Gastroesophageal sphincter (tissue), 4 donors: ENCODE measurements at regions not wholly inside any gene's neighbourhood (a gene's known extent, or its start where the extent isn't known, plus 50 kb on each side); places are given as distances from the start of the nearest gene placed in this dataset.

Experiments used
- ATAC-seq: fragments of 150-250 bp; one replicate; pipeline ENCODE4 v1.9.1; 2016; ENCODE audit warnings: mild to moderate bottlenecking, moderate library complexity
- H3K27ac ChIP-seq, 4 donors: fragments of 200-600 bp; sonication (generic) in 3 of 4; 1 replicate in 3 of 4; 2 replicates in 1 of 4; pipeline ENCODE4 v1.5.1; 2016 to 2019
- H3K27me3 ChIP-seq: fragments of 200-600 bp; sonication (generic); one replicate; pipeline ENCODE4 v1.5.1; 2019
- H3K36me3 ChIP-seq, 2 donors: fragments of 200-600 bp; sonication (generic); one replicate each; pipeline ENCODE4 v1.5.1; 2019; ENCODE audit warnings: control low read depth in 1 of 2
- H3K4me1 ChIP-seq, 3 donors: fragments of 200-600 bp; sonication (generic); 1 replicate in 2 of 3; 2 replicates in 1 of 3; pipeline ENCODE4 v1.5.1; 2016 to 2019; ENCODE audit warnings: control low read depth in 2 of 3
- H3K4me3 ChIP-seq, 2 donors: fragments of 200-600 bp; sonication (generic); one replicate each; pipeline ENCODE4 v1.5.1; 2019; ENCODE audit warnings: mild to moderate bottlenecking in 1 of 2, moderate library complexity in 1 of 2
- H3K9me3 ChIP-seq, 3 donors: fragments of 200-600 bp; sonication (generic); one replicate each; pipeline ENCODE4 v1.5.1; 2017 to 2019; ENCODE audit warnings: control low read depth in 2 of 3
- EP300 ChIP-seq: sonication (generic); formaldehyde crosslinking; IDR thresholded peaks from one replicate; pipeline ENCODE4 v1.6.1; 2017; ENCODE audit warnings: antibody characterized with exemption, mild to moderate bottlenecking
- POLR2A ChIP-seq, 2 donors: fragments of 450-650 bp; IDR thresholded peaks; one replicate each; pipeline ENCODE4 v1.6.1; 2017; ENCODE audit warnings: antibody characterized with exemption in 2 of 2, mild to moderate bottlenecking in 2 of 2, moderate library complexity in 1 of 2
- POLR2AphosphoS5 ChIP-seq: sonication (generic); formaldehyde crosslinking; IDR thresholded peaks from one replicate; pipeline ENCODE4 v1.6.1; 2017; ENCODE audit warnings: antibody characterized with exemption
- WGBS, 2 donors: methylation state at CpG; one replicate each; pipeline ENCODE4 v1.1.5; 2018; ENCODE audit warnings: low coverage in 1 of 2; 5-methylcytosine and 5-hydroxymethylcytosine counted together
- TF ChIP-seq, protein P1 (sequence below), 4 experiments: fragments of 200-600 bp in 2 of 4; fragments of 450-650 bp in 2 of 4; sonication (generic) in 1 of 4; IDR thresholded peaks; one replicate each; pipeline ENCODE4 v1.5.1; 2017 to 2019; ENCODE audit warnings: antibody characterized with exemption in 4 of 4, mild to moderate bottlenecking in 2 of 4, moderate library complexity in 2 of 4

- Histone ChIP-seq H3K4me1 (no peaks in the 10 kb centered on the region), H3K27me3 (no peaks in the 10 kb centered on the region), H3K27ac (no peak overlapping the region), H3K9me3 (no peaks in the 10 kb centered on the region), H3K36me3 (no peaks in the 10 kb centered on the region), H3K4me3 (no peak overlapping the region)
- ATAC-seq, result no peak
- peak; percentile 57 for TF ChIP-seq POLR2AphosphoS5
- no peak for TF ChIP-seq EP300
- TF ChIP-seq, protein P1, sequence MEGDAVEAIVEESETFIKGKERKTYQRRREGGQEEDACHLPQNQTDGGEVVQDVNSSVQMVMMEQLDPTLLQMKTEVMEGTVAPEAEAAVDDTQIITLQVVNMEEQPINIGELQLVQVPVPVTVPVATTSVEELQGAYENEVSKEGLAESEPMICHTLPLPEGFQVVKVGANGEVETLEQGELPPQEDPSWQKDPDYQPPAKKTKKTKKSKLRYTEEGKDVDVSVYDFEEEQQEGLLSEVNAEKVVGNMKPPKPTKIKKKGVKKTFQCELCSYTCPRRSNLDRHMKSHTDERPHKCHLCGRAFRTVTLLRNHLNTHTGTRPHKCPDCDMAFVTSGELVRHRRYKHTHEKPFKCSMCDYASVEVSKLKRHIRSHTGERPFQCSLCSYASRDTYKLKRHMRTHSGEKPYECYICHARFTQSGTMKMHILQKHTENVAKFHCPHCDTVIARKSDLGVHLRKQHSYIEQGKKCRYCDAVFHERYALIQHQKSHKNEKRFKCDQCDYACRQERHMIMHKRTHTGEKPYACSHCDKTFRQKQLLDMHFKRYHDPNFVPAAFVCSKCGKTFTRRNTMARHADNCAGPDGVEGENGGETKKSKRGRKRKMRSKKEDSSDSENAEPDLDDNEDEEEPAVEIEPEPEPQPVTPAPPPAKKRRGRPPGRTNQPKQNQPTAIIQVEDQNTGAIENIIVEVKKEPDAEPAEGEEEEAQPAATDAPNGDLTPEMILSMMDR (IDR thresholded peaks at IDR 0.05), result no peak
- TF ChIP-seq POLR2A (IDR thresholded peaks at IDR 0.05), result no peak
- 67 to 82% methylated on average over 12 to 18 of the region's 18 CpGs for WGBS, 2 donors
These were observed 105.0 kb upstream of the WWC1 start for GRCh38 chr5:168186289-168187074.

DNA sequence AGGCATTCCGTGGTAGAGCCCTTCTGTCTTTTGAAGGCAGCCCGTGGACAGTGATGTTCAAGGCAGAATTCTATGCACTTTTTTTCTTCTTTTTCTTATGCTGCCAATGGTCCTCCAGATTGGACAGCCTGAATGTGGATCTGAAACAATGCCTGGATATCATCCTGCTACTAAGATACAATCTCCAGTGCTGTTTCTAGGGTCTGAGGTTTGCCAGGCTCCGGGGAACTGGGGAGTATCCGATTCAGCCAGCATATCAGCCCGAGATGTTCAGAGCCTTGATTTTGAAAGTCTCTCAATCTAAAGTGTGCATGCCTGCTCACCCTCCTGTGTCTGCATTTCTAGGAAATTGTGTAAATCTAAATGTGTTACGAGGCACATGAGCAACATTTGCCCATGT lies 103.8 kb upstream of the WWC1 start:
- Histone ChIP-seq H3K27ac (no peak overlapping the region), H3K27me3 (no peaks in the 10 kb centered on the region), H3K9me3 (no peaks in the 10 kb centered on the region), H3K36me3 (no peaks in the 10 kb centered on the region), H3K4me3 (no peak overlapping the region), H3K4me1 (no peaks in the 10 kb centered on the region)
- no peak for TF ChIP-seq POLR2A (IDR thresholded peaks at IDR 0.05)
- ATAC-seq, result no peak
- 74 to 100% methylated on average over 5 of the region's 6 CpGs for WGBS, 2 donors

DNA sequence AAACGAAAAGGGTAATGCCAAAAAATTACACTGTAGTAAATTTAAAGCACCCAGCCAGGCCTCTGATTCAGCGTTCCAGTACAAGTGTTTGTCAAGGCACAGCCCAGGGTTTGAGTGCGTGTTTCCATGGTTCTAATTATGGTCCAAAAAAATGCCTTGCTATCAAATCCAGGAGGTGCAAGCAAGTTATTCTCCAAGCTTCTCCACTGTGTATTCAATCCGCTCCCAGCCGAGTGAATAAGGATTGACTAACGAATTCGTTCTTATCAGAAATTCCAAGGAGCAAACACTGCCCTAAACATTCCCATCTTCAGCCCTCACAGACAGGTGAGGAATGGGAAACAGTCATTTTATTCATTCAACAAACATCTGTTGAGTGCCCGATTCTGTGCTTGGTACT lies 103.3 kb upstream of the WWC1 start:
- TF ChIP-seq EP300, result no peak
- TF ChIP-seq, protein P1 (IDR thresholded peaks at IDR 0.05), result no peak
- TF ChIP-seq POLR2A (IDR thresholded peaks at IDR 0.05), result no peak
- no peak for TF ChIP-seq POLR2AphosphoS5
- no peaks in the 10 kb centered on the region for H3K36me3 ChIP-seq
- no peaks in the 10 kb centered on the region for H3K27me3 ChIP-seq
- ATAC-seq, result no peak
- H3K9me3 ChIP-seq, result no peaks in the 10 kb centered on the region
- no peaks in the 10 kb centered on the region for H3K4me1 ChIP-seq
- WGBS, 2 donors, result 90 to 92% methylated on average over 4 to 8 of the region's 8 CpGs
- H3K4me3 ChIP-seq, result no peak overlapping the region
- no peak overlapping the region for H3K27ac ChIP-seq

- Histone ChIP-seq H3K27me3 (no peaks in the 10 kb centered on the region), H3K4me1 (peaks cover 0 to 4% (median 0%) of the 10 kb centered on the region in 3 donors), H3K27ac (no peak overlapping the region), H3K9me3 (no peaks in the 10 kb centered on the region), H3K36me3 (no peaks in the 10 kb centered on the region), H3K4me3 (no peak overlapping the region)
- 79 to 93% methylated on average over 4 of the region's 4 CpGs for WGBS, 2 donors
- no peak for ATAC-seq
- TF ChIP-seq POLR2A (IDR thresholded peaks at IDR 0.05) (no peak), POLR2AphosphoS5 (no peak), EP300 (no peak)
- TF ChIP-seq, protein P1 (IDR thresholded peaks at IDR 0.05), result no peak
These were observed 99.3 kb upstream of the WWC1 start for GRCh38 chr5:168192120-168192519.

DNA sequence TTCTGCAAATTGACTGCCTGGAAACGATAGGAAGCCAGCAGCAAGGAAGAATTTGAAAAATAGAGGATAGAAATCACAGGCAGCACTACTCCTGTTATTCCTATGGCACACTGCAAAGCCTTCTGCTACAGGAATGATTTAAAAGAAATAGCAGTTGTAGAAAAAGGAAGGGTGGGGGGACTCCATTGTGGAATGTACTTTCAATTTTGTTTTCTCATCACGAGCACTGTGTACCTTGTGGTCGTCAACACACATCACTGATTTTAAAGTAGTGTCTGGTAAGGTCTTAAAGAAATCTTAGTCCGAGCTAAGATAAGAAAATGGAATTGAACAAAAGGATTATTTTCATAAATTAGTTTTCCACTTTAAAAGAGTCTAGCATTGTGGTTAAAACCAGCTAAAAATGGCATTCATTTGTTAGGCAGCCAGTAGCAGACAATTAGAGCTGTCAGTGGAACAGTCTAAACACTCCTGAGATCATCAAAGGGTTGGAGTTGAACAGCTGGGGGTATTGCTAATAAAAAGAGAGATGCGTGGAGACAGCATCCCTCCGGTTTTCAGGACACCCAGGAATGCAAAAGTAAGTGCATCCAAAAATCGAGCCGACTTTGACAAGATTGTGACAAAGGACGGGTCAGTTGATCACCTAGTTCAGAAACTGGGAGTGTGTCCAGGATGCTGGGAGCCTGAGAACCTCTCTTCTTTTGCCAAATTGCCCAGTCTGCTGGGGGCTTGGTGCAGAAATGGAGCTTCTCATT lies 97.8 kb upstream of the WWC1 start:
- no peak for ATAC-seq
- Histone ChIP-seq H3K4me3 (no peak overlapping the region), H3K36me3 (no peaks in the 10 kb centered on the region), H3K27ac (no peak overlapping the region), H3K27me3 (no peaks in the 10 kb centered on the region), H3K9me3 (no peaks in the 10 kb centered on the region), H3K4me1 (peaks cover 0 to 4% (median 0%) of the 10 kb centered on the region in 3 donors)
- 27 to 65% methylated on average over 9 of the region's 9 CpGs for WGBS, 2 donors
- TF ChIP-seq EP300, result no peak
- TF ChIP-seq, protein P1 (IDR thresholded peaks at IDR 0.05), result no peak
- no peak for TF ChIP-seq POLR2A (IDR thresholded peaks at IDR 0.05)
